ENCODE measurements at regions not wholly inside any gene's neighbourhood (a gene's known extent, or its start where the extent isn't known, plus 50 kb on each side); places are given as distances from the start of the nearest gene placed in this dataset.

DNA sequence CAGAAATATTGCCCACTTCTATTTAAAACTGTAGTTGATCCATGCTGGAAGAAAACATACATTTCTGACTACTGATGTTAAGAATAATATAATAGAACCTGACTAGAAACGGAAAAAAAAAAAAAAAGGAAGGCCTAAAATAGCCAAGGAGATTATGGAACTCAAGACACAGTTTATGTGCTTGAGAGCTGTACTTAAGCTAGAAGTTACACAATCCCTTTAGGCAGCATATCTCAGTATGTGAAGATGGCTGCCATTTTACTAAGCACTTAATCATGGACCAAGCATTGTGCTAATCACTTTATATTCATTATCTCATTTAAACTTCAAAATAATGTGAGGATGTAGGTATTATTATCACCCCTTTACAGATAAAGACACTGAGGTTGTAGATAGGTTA, 73.0 kb upstream of the NR4A3 start:
- TF ChIP-seq, protein P1, sequence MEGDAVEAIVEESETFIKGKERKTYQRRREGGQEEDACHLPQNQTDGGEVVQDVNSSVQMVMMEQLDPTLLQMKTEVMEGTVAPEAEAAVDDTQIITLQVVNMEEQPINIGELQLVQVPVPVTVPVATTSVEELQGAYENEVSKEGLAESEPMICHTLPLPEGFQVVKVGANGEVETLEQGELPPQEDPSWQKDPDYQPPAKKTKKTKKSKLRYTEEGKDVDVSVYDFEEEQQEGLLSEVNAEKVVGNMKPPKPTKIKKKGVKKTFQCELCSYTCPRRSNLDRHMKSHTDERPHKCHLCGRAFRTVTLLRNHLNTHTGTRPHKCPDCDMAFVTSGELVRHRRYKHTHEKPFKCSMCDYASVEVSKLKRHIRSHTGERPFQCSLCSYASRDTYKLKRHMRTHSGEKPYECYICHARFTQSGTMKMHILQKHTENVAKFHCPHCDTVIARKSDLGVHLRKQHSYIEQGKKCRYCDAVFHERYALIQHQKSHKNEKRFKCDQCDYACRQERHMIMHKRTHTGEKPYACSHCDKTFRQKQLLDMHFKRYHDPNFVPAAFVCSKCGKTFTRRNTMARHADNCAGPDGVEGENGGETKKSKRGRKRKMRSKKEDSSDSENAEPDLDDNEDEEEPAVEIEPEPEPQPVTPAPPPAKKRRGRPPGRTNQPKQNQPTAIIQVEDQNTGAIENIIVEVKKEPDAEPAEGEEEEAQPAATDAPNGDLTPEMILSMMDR (conservative IDR thresholded peaks at IDR 0.05; ENCODE audit: control insufficient read depth, insufficient read depth, low read depth, low read length) = no peak
- peak; percentile 12 for DNase-seq (ENCODE audit: low read depth)
- H3K4me3 ChIP-seq (ENCODE audit: control insufficient read depth, low read depth, low read length) = no peak overlapping the region

GRCh38 chr9:99749641-99750040, 72.0 kb upstream of the NR4A3 start:
- TF ChIP-seq, protein P1 (conservative IDR thresholded peaks at IDR 0.05; ENCODE audit: control insufficient read depth, insufficient read depth, low read depth, low read length) = no peak
- no peak overlapping the region for H3K4me3 ChIP-seq (ENCODE audit: control insufficient read depth, low read depth, low read length)
- no peak for DNase-seq (ENCODE audit: low read depth)

DNA sequence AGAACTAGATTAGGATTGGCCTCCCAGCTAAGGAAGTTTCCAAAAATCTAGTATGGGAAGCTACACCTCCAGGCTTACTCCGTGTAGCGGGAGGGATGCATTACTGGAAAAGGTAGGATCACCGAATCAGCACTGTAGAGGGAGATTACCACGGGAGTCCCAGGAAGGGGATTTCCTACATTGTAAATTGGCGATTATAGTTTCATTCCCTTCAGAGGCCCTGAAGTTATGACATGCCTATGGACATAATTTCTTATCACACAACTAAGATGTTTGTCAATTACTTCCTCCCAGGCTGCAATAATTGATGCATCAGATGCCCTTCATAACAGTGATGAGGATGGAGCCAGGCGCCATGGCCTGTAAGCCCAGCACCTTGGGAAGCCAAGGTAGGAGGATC, 71.2 kb upstream of the NR4A3 start:
- TF ChIP-seq, protein P1 (conservative IDR thresholded peaks at IDR 0.05; ENCODE audit: control insufficient read depth, insufficient read depth, low read depth, low read length) = no peak
- DNase-seq (ENCODE audit: low read depth) = no peak
- H3K4me3 ChIP-seq (ENCODE audit: control insufficient read depth, low read depth, low read length) = no peak overlapping the region

- H3K4me3 ChIP-seq (ENCODE audit: control insufficient read depth, low read depth, low read length) = no peak overlapping the region
- TF ChIP-seq, protein P1 (conservative IDR thresholded peaks at IDR 0.05; ENCODE audit: control insufficient read depth, insufficient read depth, low read depth, low read length) = no peak
- DNase-seq (ENCODE audit: low read depth) = peak; percentile 93
Observed at GRCh38 chr9:99752417-99753109, 69.1 kb upstream of the NR4A3 start.

- no peak overlapping the region for H3K4me3 ChIP-seq (ENCODE audit: control insufficient read depth, low read depth, low read length)
- DNase-seq (ENCODE audit: low read depth) = peak; percentile 3
- TF ChIP-seq, protein P1 (conservative IDR thresholded peaks at IDR 0.05; ENCODE audit: control insufficient read depth, insufficient read depth, low read depth, low read length) = no peak
Observed at GRCh38 chr9:99753436-99753835, 68.2 kb upstream of the NR4A3 start.

GRCh38 chr9:99760421-99760820, 61.3 kb upstream of the NR4A3 start:
- TF ChIP-seq, protein P1 (conservative IDR thresholded peaks at IDR 0.05; ENCODE audit: control insufficient read depth, insufficient read depth, low read depth, low read length) = no peak
- no peak overlapping the region for H3K4me3 ChIP-seq (ENCODE audit: control insufficient read depth, low read depth, low read length)
- DNase-seq (ENCODE audit: low read depth) = no peak
